GM19043 (cell line): ENCODE measurements at regions not wholly inside any gene's neighbourhood (a gene's known extent, or its start where the extent isn't known, plus 50 kb on each side); places are given as distances from the start of the nearest gene placed in this dataset.
"Not testable (repeated sequence)": the region's sequence is repeated elsewhere in the genome, so short reads cannot be mapped to it uniquely, and the experiment has no call there.

Experiments used
- ATAC-seq: cut with Tn5 transposase; IDR thresholded peaks from one replicate; pipeline ENCODE4 v1.9.1; 2021; ENCODE audit warnings: low read depth; ENCODE audit not compliant: unreplicated experiment

DNA sequence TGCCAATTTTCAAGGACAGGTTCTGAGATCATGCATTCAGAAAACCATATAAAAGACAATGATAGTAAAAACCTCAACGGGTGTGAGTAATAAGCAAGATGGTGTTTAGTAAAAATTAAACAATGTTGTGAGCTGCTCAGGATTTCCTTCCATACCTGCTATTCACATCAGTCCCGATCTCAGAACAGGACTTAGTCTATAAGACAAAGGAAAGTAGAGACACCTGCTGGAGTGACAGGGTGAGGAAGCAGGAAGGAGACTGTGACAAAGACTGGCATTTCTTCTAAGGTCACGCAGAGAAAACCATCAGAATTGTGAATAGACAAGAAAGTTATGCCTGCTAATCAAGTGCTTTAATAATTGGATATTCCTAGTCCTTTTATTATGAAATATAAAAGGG lies 648.0 kb downstream of the DACH1 start:
- ATAC-seq = no peak

DNA sequence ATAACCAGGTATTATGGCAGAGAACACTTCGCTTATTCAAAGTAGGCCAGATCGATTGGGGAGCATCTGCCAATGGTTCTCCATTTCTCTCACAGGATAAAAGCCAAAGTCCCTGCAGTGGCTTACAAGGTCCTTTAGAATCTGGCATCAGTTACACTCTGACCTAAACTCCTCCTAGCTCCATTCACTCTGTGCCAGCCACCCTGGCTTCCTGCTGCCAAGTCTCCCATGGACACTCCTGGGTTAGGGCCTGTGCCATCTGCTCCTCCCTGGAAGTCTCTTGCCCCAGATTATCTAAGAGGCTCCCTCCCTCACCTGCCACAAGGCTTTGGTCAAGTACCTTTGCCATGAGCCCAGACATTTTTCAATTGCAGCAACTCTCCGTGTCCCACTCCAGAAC lies 649.2 kb downstream of the DACH1 start:
- ATAC-seq = no peak

DNA sequence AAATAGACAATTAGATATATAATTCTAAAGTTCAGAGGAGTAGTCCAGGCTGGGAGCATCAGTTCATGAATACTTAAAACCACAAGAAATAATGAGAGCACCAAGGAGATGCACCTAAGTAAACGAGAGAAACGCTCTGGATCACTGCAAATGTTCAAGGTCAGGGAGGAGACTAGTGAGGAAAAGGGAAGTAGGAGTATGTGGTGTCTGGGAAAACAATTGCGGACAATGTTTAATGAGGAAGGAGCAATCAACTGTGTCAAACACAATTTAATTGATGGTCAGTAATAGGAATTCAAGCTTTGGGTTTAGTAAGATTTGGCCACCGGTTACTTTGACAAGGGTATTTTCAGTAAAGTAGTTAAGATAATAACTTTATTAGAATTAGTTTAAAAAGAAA lies 652.2 kb downstream of the DACH1 start:
- no peak for ATAC-seq

DNA sequence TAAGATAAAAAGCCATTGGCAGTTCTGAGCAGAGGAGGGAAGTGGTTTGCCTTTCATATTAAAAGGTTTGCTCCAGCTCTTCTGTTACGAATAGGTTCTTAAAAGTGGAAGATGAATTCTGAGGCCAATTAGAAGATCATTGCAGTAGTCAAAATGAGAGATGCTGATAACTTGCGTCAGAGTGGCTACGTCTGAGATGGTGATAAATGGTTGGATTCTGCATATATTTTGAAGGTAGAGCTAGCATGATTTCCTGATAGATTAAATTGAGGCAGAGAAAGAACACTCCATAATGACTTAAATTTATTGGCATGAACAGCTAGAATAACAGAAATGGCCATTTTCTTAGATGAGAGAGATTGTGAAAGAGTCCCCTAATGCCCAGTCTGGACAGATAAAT lies 652.6 kb downstream of the DACH1 start:
- no peak for ATAC-seq

DNA sequence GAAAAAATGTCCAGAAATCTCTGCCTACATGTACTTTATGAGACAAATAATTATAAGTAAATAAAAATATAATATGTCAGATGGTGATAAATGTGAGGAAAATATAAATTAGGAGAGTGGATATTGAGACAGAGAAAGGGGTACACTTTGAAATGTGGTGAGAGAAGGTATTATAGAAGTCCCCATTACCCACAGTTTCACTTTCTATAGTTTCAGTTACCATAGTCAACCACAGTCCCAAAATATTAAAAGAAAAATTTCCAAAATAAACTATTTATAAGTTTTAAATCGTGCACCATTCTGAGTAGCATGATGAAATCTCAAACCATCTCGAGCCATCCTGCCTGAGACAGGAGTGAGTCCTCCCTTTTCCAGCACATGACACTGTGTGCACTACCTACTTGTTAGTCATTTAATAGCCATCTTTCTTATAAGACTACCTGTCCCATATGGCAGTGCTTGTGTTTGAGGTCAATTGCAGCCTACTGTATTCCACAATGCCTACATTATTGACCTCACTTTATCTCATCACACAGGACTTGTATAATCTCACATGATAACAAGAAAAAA lies 653.7 kb downstream of the DACH1 start:
- ATAC-seq = no peak

DNA sequence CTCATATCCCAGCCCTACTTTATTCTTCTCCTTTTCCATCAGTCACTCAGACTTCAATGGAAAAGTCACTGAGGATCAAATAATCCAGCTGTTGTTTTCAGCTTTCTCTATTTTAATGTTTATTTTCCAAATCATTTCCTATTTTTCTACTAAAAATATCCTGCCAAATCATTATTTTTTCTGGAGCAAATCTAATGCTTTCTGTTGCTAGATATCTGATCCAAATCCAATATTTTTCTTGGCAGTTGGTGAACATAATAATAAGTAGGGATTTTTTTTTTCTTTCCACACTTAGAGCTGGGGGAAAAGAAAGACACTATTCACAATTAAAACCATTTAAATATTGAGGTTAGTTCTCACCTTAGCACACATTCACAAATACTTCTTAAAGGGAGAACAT lies 656.1 kb downstream of the DACH1 start:
- ATAC-seq = no peak

DNA sequence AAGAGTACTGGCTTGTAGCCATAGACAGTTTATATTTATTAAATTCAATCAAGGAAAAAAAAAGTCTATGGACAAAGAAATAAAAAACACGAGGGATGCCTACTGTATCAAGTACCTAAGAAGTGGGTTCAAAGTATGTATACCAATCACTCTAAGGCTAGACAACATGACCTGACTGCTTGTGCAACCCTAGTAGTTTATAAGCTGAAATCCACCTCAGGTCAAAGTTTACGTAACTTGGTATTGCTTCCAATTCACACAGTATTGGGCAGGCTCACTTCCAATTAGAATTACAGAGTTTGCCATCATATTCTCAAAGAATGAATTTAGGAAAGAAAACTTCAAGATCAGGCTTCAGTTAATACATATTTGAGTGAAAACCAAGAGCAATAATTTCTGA lies 657.8 kb downstream of the DACH1 start:
- ATAC-seq = no peak

DNA sequence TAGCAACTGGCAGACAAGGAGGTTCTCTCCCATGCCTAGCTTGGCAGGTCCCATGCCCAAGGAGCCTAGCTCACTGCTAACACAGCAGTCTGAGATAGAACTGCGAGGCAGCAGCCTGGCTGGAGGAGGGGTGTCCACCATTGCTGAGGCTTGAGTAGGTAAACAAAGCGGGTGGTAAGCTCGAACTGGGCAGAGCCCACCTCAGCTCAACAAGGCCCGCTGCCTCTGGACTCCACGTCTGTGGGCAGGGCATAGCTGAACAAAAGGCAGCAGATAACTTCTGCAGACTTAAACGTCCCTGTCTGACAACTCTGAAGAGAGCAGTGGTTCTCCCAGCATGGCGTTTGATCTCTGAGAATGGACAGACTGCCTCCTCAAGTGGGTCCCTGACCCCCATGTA lies 682.4 kb downstream of the DACH1 start:
- not testable (repeated sequence) for ATAC-seq

DNA sequence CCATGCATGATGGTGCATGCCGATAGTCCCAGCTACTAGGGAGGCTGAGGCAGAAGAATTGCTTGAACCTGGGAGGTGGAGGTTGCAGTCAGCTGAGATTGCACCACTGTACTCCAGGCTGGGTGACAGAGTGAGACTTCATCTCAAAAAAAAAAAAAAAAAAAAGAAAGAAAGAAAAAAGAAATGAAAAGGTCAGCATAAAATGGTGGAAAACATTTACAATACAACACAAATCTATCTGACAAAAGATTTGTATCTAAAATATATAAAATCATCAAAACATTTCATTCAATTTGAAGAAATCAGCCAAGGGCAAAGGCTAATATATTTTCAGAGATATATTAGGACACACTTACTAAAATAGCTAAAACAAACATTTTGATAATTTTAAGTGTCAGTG lies 683.7 kb downstream of the DACH1 start:
- ATAC-seq = not testable (repeated sequence)

DNA sequence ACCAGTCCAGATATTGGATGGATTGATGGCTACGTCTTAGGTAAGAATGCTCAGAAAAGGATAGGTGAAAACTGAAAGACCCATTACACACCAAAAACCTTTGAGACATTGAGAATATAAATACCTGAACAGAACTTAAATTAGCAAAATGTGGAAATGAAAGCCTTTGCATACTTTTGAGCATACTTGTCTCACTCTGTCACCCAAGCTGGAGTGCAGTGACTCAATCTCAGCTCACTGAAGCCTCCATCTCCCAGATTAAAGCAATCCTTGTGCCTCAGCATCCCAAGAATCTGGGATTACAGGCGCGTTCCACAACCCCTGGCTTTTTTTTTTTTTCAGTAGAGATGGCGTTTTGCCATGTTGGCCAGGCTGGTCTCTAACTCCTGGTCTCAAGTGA lies 695.3 kb downstream of the DACH1 start:
- ATAC-seq = no peak

DNA sequence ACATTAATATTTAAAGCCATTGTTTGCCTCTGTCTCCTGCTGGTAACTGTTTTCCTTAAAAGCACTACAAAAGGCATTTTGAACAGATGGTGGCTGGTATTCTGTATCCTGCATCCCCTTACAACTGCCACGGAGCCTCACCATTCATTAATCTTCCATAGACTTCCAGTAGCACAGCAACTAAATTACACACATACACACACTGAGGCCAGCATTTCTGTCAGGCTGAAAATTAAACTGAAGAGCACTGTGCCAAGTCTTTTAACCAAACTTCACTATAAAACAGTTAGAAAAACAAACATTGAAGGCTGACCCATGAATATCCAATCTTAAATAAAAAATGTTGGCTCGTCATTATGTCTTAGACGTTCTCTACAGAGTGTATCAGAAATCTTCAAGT lies 697.8 kb downstream of the DACH1 start:
- no peak for ATAC-seq

DNA sequence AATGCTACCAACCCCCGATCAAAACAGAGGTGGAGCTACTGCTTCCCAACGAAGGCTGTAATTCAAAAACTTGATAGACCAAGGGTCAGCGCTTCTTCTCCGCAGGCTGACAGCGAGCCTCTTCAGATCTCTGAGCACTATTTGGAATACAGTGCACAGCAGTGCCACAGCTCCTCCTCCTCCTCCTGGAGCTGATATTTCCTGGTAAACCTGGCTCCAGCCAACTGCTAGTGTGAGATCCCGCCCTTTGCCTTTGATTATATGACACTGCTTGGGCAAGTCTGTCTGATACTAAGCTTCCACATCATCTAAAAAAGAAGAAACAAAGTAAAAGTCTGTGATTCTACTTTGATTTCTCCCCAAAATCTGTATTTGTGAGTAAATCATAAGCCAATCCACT lies 710.5 kb downstream of the DACH1 start:
- ATAC-seq = no peak

DNA sequence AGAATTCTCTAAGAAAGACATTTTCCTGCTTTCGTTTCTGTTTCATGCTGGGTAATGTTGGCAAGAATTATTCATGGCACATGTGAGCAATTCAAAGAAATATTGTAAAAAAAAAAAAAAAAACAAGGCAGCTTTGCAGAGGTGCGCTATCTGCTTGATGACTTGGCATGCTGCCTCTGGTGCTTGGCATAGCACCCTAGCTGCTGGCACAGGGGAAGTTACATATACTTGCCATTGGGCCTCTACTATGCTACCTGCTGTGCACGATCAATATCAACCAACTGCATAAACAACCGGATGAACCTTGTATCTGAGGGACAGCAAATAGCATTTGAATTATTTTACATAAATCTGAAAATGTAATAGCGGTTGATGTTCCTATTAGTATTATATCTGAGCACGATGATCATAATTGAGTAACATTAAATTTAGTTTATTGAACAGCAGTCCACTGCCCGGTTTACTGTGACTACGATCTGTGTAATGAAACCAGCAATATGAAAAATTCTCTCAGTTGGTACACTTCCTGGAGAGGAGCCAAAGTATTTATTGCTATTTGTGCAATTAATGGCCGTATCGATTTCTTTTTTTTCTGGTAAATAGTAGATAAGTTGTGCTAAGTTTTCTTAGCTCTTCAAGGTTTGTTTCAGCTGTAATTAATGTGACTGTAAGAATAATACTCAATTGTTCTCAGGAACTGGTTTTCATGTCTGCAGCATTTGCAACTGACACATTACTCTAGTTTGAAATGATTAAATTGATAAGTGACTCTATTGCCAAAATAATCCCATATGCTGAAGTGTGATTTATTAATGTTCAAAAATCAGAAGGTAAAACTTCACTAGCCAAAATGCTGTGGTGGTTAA lies 717.3 kb downstream of the DACH1 start:
- ATAC-seq = no peak

DNA sequence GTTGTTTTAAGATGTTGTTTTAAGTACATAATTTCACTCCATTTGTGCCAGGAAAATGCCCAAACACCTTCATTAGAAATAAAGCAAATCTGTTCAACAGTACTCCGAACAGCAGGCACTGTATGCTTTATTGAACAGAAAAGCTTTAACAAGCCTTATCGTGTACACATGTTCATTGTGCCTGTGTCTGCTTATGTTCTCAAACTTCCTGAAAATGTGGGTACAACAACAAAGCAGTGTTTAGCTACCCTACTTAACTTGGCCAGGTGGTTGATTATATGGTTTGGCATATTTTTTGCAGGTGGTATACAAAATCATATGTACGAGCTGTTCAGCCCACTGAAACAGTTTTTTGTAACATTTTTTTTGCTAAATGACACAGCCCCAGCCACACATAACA lies 718.0 kb downstream of the DACH1 start:
- ATAC-seq = no peak

DNA sequence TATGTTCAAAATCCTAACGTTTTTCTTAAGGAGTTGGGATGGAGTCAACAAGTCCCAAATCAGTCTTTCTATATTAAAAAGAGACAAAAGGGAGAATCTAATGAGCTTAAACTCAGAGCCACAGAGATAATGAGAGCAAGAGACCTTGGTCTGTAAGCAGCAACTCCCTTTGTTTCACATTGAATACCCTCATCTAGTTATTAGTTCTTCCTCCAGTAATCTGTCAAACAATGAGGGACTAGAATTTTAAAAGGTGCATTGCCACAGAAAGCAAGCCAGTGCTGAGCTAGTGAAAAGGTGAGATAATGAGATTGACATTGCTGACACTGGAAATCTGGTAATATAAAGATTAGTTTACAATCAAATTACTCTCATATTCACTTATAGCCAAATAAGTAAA lies 718.6 kb downstream of the DACH1 start:
- no peak for ATAC-seq

DNA sequence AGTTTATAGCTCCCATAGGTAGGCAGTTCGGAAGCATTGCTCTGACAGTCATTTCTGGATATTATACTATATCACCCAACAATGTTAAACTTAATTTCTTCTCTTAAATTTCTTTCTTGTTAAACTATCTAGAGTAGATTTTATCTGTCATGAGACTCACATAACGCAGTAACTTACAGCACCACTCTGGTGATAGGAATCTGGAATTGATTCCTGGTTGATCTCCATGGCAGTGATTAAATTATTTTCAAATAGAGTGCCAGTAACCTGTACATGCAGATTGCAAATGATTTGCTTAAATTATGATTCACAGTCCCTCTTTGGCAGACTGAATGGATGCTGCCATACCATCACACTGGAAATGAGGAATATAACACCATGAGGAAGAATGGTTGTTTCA lies 722.1 kb downstream of the DACH1 start:
- no peak for ATAC-seq

DNA sequence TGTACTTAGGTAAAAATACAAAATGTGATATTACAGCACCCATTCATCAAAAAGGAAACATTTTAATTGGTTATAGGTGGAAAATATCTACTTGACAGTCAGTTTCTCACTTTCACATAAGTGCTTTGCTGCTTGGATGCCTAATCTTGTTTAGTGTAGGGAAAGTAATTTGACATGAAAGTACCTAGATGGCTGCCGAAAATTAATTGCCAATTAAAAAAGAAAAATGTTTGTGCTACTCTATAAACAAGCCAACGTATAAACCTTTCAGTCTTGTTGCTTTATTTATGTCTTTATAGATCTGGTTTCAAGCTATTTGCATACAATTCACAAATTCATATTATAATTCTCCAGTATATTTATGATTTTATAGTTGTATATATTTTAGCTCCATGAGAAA lies 729.9 kb downstream of the DACH1 start:
- no peak for ATAC-seq

DNA sequence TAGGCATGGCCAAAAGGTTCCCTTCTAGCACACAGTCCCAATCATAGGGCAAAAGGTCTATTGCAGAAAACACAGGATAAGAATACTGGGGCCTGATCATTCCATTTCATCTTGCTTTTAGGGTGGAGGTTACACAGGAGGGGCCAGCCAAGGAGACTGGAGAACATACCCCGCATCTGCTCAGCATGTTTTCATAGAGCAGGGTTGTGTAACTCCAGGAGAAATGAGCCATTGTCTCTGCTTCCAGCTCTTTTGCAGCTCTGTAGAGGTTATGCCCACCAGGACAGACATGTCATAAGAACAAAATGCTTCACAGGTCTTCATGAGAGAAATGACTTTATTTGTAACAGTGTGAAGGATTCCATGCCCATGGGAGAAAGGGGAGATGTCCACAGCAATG lies 742.8 kb downstream of the DACH1 start:
- no peak for ATAC-seq

DNA sequence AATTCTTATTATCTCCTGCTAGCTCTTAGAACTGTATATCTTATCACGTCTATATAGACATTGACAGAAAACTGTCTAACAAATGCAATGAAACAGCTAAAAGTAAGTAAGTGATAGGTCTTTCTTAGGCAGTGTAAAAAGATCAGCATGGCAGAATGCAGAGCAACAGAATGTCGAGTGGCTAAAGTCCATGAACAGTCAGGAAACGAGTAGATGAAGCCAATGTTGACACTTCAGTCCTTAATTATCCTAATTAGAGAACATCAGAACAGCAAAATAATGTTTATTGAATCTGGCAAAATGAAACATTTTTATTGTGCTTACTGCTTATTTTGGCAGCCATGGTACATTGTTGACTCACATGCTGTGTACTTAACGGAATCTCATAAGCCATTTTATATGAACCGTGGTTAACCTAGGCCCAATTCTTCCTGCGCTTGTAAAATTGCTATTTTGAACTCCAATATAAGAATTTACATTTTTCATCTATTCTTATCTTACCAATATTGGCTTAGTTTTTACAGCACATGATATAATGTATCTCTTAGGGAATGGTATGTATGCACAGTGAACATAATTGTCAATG lies 748.1 kb downstream of the DACH1 start:
- ATAC-seq = no peak

DNA sequence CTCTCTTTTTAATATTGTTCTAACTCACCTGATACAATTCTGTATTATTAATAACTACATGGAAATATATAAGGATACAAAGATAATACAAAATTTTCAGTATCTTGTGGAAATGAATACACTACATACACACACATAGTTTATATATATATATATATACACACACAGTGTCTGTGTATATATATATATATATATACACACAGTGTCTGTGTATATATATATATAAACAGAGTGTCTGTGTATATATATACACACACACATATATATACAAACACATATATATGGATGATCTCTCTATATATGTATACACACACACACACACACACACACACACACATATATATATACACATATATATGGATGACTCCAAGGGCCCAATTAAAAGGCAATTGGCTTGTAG lies 749.1 kb downstream of the DACH1 start:
- ATAC-seq = no peak

DNA sequence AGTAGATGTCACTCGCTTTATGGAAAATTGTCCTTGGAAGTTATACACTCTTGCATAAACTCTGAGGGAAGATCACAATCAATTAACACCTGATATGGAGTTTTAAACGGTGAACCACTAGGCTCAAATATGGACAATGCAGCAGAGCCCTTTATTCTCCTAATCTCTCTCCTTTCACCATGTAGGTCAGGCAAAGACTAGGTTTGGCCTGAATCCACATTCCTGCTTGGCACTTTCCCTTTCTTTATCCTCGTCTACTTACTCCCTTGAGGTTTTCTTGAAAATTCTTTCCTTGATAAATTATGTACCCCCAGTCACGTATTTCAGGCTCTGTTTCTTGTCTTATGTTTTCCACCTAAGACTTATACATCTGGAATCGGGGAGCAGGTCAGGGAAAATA lies 751.7 kb downstream of the DACH1 start:
- ATAC-seq = no peak

DNA sequence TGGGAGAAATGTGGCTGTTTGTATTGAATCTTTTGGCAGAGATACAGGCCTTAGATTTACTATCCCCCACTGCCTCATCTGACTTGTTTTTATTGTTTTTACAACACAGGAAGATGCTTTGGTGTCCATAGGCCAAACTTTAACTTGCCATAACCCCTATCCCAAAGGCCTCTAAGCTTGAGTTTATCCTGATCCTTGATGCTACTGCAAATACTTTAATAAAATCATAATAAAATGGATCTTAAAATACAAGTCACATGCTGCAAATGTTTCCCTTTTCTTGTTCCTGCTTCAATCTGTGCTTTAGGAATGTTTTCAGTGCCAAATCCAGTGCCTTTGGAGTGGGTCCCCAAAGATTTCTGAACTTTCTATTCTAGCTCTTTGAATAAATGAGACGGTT lies 770.6 kb downstream of the DACH1 start:
- ATAC-seq = no peak
